Fibroblast of lung (primary cell): ENCODE measurements at regions not wholly inside any gene's neighbourhood (a gene's known extent, or its start where the extent isn't known, plus 50 kb on each side); places are given as distances from the start of the nearest gene placed in this dataset.
"Not testable (repeated sequence)": the region's sequence is repeated elsewhere in the genome, so short reads cannot be mapped to it uniquely, and the experiment has no call there.

ENCODE experiments used
- CTCF ChIP-seq, 2 donors: IDR thresholded peaks in 1 of 2; conservative IDR thresholded peaks in 1 of 2; 1 replicate in 1 of 2; 2 replicates in 1 of 2; pipeline ENCODE4 v1.5.1; 2011 to 2012; ENCODE audit warnings: low read length in 2 of 2, control low read depth in 1 of 2, inconsistent platforms in 1 of 2, low read depth in 1 of 2, mild to moderate bottlenecking in 1 of 2
- EZH2 ChIP-seq: IDR thresholded peaks from 2 replicates; pipeline ENCODE4 v1.5.1; 2012; ENCODE audit warnings: low read length, control low read depth, mild to moderate bottlenecking; ENCODE audit errors: missing control alignments

- not testable (repeated sequence) for TF ChIP-seq CTCF (conservative IDR thresholded peaks at IDR 0.05 in 1 of 2, IDR thresholded peaks at IDR 0.05 in 1 of 2; ENCODE audit: low read depth in 1 of 2, low read length in 2 of 2); EZH2
These were observed 144.2 kb upstream of the ZNF322 start for GRCh38 chr6:26803762-26804161.
